Left ventricle myocardium inferior (tissue), 1 donor: ENCODE measurements at regions not wholly inside any gene's neighbourhood (a gene's known extent, or its start where the extent isn't known, plus 50 kb on each side); places are given as distances from the start of the nearest gene placed in this dataset.
A peak's percentile ranks its signal among the peaks of the same experiment; 100 is the strongest.

Experiments used
- DNase-seq: peaks from one replicate; pipeline ENCODE4 v3.0.0-alpha.2; 2020
- H3K27ac ChIP-seq: fragments of 200-600 bp; replicated peaks from 2 replicates; pipeline ENCODE4 v1.8.0; 2021
- H3K27me3 ChIP-seq: fragments of 200-600 bp; 2 replicates; pipeline ENCODE4 v1.8.0; 2021; ENCODE audit warnings: low read depth
- H3K36me3 ChIP-seq: fragments of 200-600 bp; 2 replicates; pipeline ENCODE4 v1.8.0; 2021
- H3K4me1 ChIP-seq: fragments of 200-600 bp; 2 replicates; pipeline ENCODE4 v1.8.0; 2021
- H3K4me3 ChIP-seq: fragments of 200-600 bp; 2 replicates; pipeline ENCODE4 v1.8.0; 2021; ENCODE audit warnings: mild to moderate bottlenecking, moderate library complexity
- H3K9me3 ChIP-seq: fragments of 200-600 bp; replicated peaks from 2 replicates; pipeline ENCODE4 v1.8.0; 2021
- CTCF ChIP-seq: fragments of 200-600 bp; IDR thresholded peaks from 2 replicates; pipeline ENCODE4 v1.8.0; 2021; ENCODE audit warnings: antibody characterized with exemption, mild to moderate bottlenecking, borderline replicate concordance
- intact Hi-C: fragments of 100-400 bp; cut with micrococcal nuclease; formaldehyde crosslinking; loops from one replicate; pipeline ENCODE4 v1.11.0; 2022
- donor health status: DM: no; HTN: yes; CAD: no; lungs with severe emphysema.

GRCh38 chr10:83375274-83375673 lies 764.0 kb upstream of the GHITM start:
- intact Hi-C loops = no loop called here
- no peaks in the 10 kb centered on the region for H3K36me3 ChIP-seq
- TF ChIP-seq CTCF = no peak

GRCh38 chr10:83397806-83398205 lies 741.5 kb upstream of the GHITM start:
- H3K4me1 ChIP-seq = no peaks in the 10 kb centered on the region
- no peaks in the 10 kb centered on the region for H3K36me3 ChIP-seq
- no peak overlapping the region for H3K4me3 ChIP-seq
- intact Hi-C loops = no loop called here
- H3K27me3 ChIP-seq = no peaks in the 10 kb centered on the region
- H3K9me3 ChIP-seq = peaks cover 3% of the 10 kb centered on the region
- TF ChIP-seq CTCF = no peak
- DNase-seq = no peak
- H3K27ac ChIP-seq = peak overlapping the region; percentile 53

More at GRCh38 chr10:83375274-83375673, 764.0 kb upstream of the GHITM start:
- Histone ChIP-seq H3K27ac (no peak overlapping the region), H3K27me3 (no peaks in the 10 kb centered on the region), H3K4me3 (no peak overlapping the region), H3K9me3 (no peaks in the 10 kb centered on the region), H3K4me1 (no peaks in the 10 kb centered on the region)
- DNase-seq = no peak

- no peaks in the 10 kb centered on the region for H3K27me3 ChIP-seq
- no peaks in the 10 kb centered on the region for H3K36me3 ChIP-seq
- no peak overlapping the region for H3K27ac ChIP-seq
- TF ChIP-seq CTCF = no peak
- peaks cover 28% of the 10 kb centered on the region for H3K9me3 ChIP-seq
- H3K4me1 ChIP-seq = no peaks in the 10 kb centered on the region
- intact Hi-C loops = no loop called here
- H3K4me3 ChIP-seq = no peak overlapping the region
- DNase-seq = no peak
Observed at GRCh38 chr10:83410570-83410969, 728.7 kb upstream of the GHITM start.

GRCh38 chr10:83425306-83425705 lies 714.0 kb upstream of the GHITM start:
- Histone ChIP-seq H3K4me3 (no peak overlapping the region), H3K27ac (no peak overlapping the region)
- intact Hi-C loops = no loop called here

GRCh38 chr10:83427101-83427500 lies 712.2 kb upstream of the GHITM start:
- intact Hi-C loops = no loop called here
- H3K4me3 ChIP-seq = no peak overlapping the region
- H3K4me1 ChIP-seq = no peaks in the 10 kb centered on the region
- TF ChIP-seq CTCF = no peak
- H3K27ac ChIP-seq = no peak overlapping the region
- no peaks in the 10 kb centered on the region for H3K36me3 ChIP-seq
- DNase-seq = no peak
- no peaks in the 10 kb centered on the region for H3K27me3 ChIP-seq
- H3K9me3 ChIP-seq = peaks cover 8% of the 10 kb centered on the region

More at GRCh38 chr10:83425306-83425705, 714.0 kb upstream of the GHITM start:
- no peak for DNase-seq
- Histone ChIP-seq H3K27me3 (no peaks in the 10 kb centered on the region), H3K4me1 (no peaks in the 10 kb centered on the region), H3K36me3 (no peaks in the 10 kb centered on the region), H3K9me3 (peaks cover 8% of the 10 kb centered on the region)
- TF ChIP-seq CTCF = no peak
